K562 (cell line): ENCODE measurements at regions not wholly inside any gene's neighbourhood (a gene's known extent, or its start where the extent isn't known, plus 50 kb on each side); places are given as distances from the start of the nearest gene placed in this dataset.

ENCODE experiments used
- ATAC-seq: fragments of 200-7000 bp; cut with Tn5 transposase; 3 replicates; pipeline ENCODE4 v1.9.1; 2020; ENCODE audit warnings: moderate library complexity
- BruUV-seq: library from RNA; stranded (reverse); fragments of 400-500 nt; replicated peaks from 2 replicates; lab custom pipeline; 2021; lab: Mats Ljungman, UMichigan
- CTCF ChIA-PET: fragments of 300-600 bp; formaldehyde crosslinking; extraction: SDS; loops from one replicate; lab custom pipeline; 2021; ENCODE audit warnings: low intra/inter-chr PET ratio; lab: Yijun Ruan, JAX
- POLR2A ChIA-PET: fragments of 300-600, 350-650 bp; sonication (Branson Sonifier 250); formaldehyde crosslinking; extraction: SDS; loops from one replicate; lab custom pipeline; 2021; ENCODE audit warnings: antibody characterized with exemption, inconsistent platforms; lab: Yijun Ruan, JAX
- DNase-seq, 4 experiments: peaks; one replicate each; pipeline versions ENCODE4 v3.0.0 to v3.0.0-alpha.2; 2011 to 2018; ENCODE audit warnings: low spot score in 3 of 4, mixed read lengths in 3 of 4; ENCODE audit errors: extremely low read depth in 1 of 4
- FAIRE-seq: peaks from 2 replicates; lab custom pipeline; 2011; peaks lifted over from hg19 to GRCh38; lab: Jason Lieb, UNC
- H2AFZ ChIP-seq: 2 replicates; pipeline ENCODE4 v1.6.0; 2011; ENCODE audit warnings: low read depth, low read length, control low read depth, inconsistent platforms
- H3K27ac ChIP-seq: fragments of 200-600 bp; 3 replicates; pipeline ENCODE4 v1.8.0; 2011; ENCODE audit warnings: low read depth, mild to moderate bottlenecking, control low read depth, inconsistent platforms, low read length, moderate library complexity, mixed read lengths; ENCODE audit errors: extremely low read depth
- H3K27me3 ChIP-seq, 2 experiments: fragments of 300-600 bp in 1 of 2; 2 replicates in 1 of 2; 3 replicates in 1 of 2; pipeline versions ENCODE4 v1.6.0 to v1.8.0; 2011; ENCODE audit warnings: inconsistent platforms in 2 of 2, low read length in 2 of 2, mild to moderate bottlenecking in 1 of 2, mixed read lengths in 1 of 2, moderate library complexity in 1 of 2; ENCODE audit not compliant: control insufficient read depth in 2 of 2, insufficient read depth in 2 of 2
- H3K36me3 ChIP-seq: fragments of 300-600 bp; 3 replicates; pipeline ENCODE4 v1.8.0; 2011; ENCODE audit warnings: mild to moderate bottlenecking, low read length, inconsistent platforms; ENCODE audit not compliant: control insufficient read depth, insufficient read depth
- H3K4me1 ChIP-seq, 2 experiments: fragments of 200-600 bp in 1 of 2; replicated peaks in 1 of 2; 2 replicates in 1 of 2; 3 replicates in 1 of 2; pipeline versions ENCODE4 v1.5.1 to v1.8.0; 2011; ENCODE audit warnings: inconsistent platforms in 2 of 2, low read length in 2 of 2, mild to moderate bottlenecking in 1 of 2, mixed read lengths in 1 of 2, moderate library complexity in 1 of 2; ENCODE audit not compliant: control insufficient read depth in 2 of 2, insufficient read depth in 2 of 2
- H3K4me2 ChIP-seq: 2 replicates; pipeline ENCODE4 v1.6.1; 2011; ENCODE audit warnings: low read length, control low read depth, inconsistent platforms, mixed read lengths; ENCODE audit not compliant: insufficient read depth
- H3K4me3 ChIP-seq: fragments of 200-600 bp; sonication (generic), shearing (Covaris generic); 2 replicates; pipeline ENCODE4 v1.5.1; 2016; ENCODE audit warnings: control low read depth, inconsistent platforms
- H3K79me2 ChIP-seq: fragments of 200-600 bp; 3 replicates; pipeline ENCODE4 v1.8.0; 2011; ENCODE audit warnings: low read length, inconsistent platforms; ENCODE audit not compliant: control insufficient read depth, insufficient read depth
- H3K9ac ChIP-seq, 2 experiments: 2 replicates each; pipeline versions ENCODE4 v1.6.0 to v1.6.1; 2011; ENCODE audit warnings: low read depth in 2 of 2, low read length in 2 of 2, control low read depth in 1 of 2, inconsistent platforms in 1 of 2, mild to moderate bottlenecking in 1 of 2, mixed read lengths in 1 of 2; ENCODE audit not compliant: insufficient read depth in 1 of 2
- H3K9me1 ChIP-seq: one replicate; pipeline ENCODE4 v1.6.0; 2011; ENCODE audit warnings: inconsistent platforms, mild to moderate bottlenecking, low read length, moderate library complexity; ENCODE audit not compliant: control insufficient read depth, insufficient read depth
- H3K9me3 ChIP-seq: replicated peaks from 2 replicates; pipeline ENCODE4 v1.5.1; 2011; ENCODE audit warnings: low read depth, low read length, inconsistent platforms; ENCODE audit not compliant: control insufficient read depth, insufficient read depth
- H4K20me1 ChIP-seq: replicated peaks from 2 replicates; pipeline ENCODE4 v1.6.1; 2011; ENCODE audit warnings: low read length, inconsistent platforms, mixed read lengths; ENCODE audit not compliant: control insufficient read depth, insufficient read depth
- FOXA1 ChIP-seq: fragments of 450-650 bp; IDR thresholded peaks from 2 replicates; pipeline ENCODE4 v1.6.1; 2016; ENCODE audit warnings: mild to moderate bottlenecking, borderline replicate concordance
- KDM4B ChIP-seq, 2 experiments: fragments of 450-650 bp in 1 of 2; sonication (generic) in 1 of 2; IDR thresholded peaks; 2 replicates each; pipeline ENCODE4 v1.6.1; 2016 to 2017; ENCODE audit warnings: borderline replicate concordance in 2 of 2, antibody characterized with exemption in 1 of 2, low read depth in 1 of 2, mild to moderate bottlenecking in 1 of 2
- NR4A1 ChIP-seq, 2 experiments: fragments of 250-450 bp in 1 of 2; fragments of 450-650 bp in 1 of 2; sonication (Bioruptor Pico) in 1 of 2; IDR thresholded peaks; 2 replicates each; pipeline versions ENCODE4 v1.4.0 to v1.6.1; 2016 to 2020; ENCODE audit warnings: mild to moderate bottlenecking in 2 of 2, missing compliant biosample characterization in 1 of 2, missing genetic modification characterization in 1 of 2, moderate library complexity in 1 of 2
- PRPF4 ChIP-seq: fragments of 200-400 bp; formaldehyde crosslinking; IDR thresholded peaks from one replicate; pipeline ENCODE4 v1.6.1; 2017; ENCODE audit warnings: low read length, low read depth, mild to moderate bottlenecking; ENCODE audit not compliant: insufficient read depth, poor library complexity, severe bottlenecking
- PTTG1 ChIP-seq: fragments of 450-650 bp; IDR thresholded peaks from 2 replicates; pipeline ENCODE4 v1.6.1; 2016; ENCODE audit warnings: low read depth, mild to moderate bottlenecking, missing genetic modification characterization, missing compliant biosample characterization
- SPI1 ChIP-seq: IDR thresholded peaks from 2 replicates; pipeline ENCODE4 v1.6.1; 2011; ENCODE audit warnings: low read depth, low read length, control low read depth, borderline replicate concordance
- SRF ChIP-seq, 2 experiments: fragments of 250-450, 450-650 bp in 1 of 2; sonication (Bioruptor Pico) in 1 of 2; sonication (generic) in 1 of 2; formaldehyde crosslinking; IDR thresholded peaks; 2 replicates each; pipeline versions ENCODE4 v1.5.0 to v1.5.1; 2020 to 2022; ENCODE audit warnings: mild to moderate bottlenecking in 1 of 2, missing genetic modification reagents in 1 of 2
- TFAM ChIP-seq: fragments of 250-450 bp; sonication (Bioruptor Pico); conservative IDR thresholded peaks from 2 replicates; pipeline ENCODE4 v1.5.0; 2021; ENCODE audit warnings: mild to moderate bottlenecking, moderate library complexity
- ZBTB43 ChIP-seq: sonication (generic); formaldehyde crosslinking; IDR thresholded peaks from 2 replicates; pipeline ENCODE4 v1.8.0; 2023; ENCODE audit warnings: mild to moderate bottlenecking, missing genetic modification reagents
- ZFP30 ChIP-seq: fragments of 250-450 bp; sonication (Bioruptor Pico); IDR thresholded peaks from 2 replicates; pipeline ENCODE4 v1.8.0; 2022; ENCODE audit warnings: moderate library complexity, mild to moderate bottlenecking, inconsistent platforms, borderline replicate concordance
- ZZZ3 ChIP-seq: fragments of 450-650 bp; IDR thresholded peaks from 2 replicates; pipeline ENCODE4 v1.6.1; 2016; ENCODE audit warnings: antibody characterized with exemption, mild to moderate bottlenecking, moderate library complexity
- WGBS: fragments of 100-300 bp; shearing (Covaris generic); methylation state at CpG from one replicate; pipeline ENCODE4 v1.1.6; 2016; ENCODE audit warnings: low coverage, mixed read lengths; ENCODE audit not compliant: insufficient coverage; ENCODE audit errors: missing lambda C conversion rate; 5-methylcytosine and 5-hydroxymethylcytosine counted together
- in situ Hi-C: fragments of 300-500 bp; cut with MboI; formaldehyde crosslinking; loops from 4 replicates; pipeline ENCODE4 v1.15.0; 2018; ENCODE audit warnings: inconsistent platforms, mixed read lengths
- intact Hi-C: fragments of 100-400 bp; cut with micrococcal nuclease; formaldehyde crosslinking; loops from 2 replicates; pipeline ENCODE4 v1.14.2; 2022
- TF ChIP-seq, protein P1 (sequence below), 2 experiments: fragments of 450-650 bp; formaldehyde crosslinking in 1 of 2; IDR thresholded peaks; 2 replicates each; pipeline versions ENCODE4 v1.4.0 to v1.6.1; 2014 to 2020; ENCODE audit warnings: mild to moderate bottlenecking in 2 of 2, borderline replicate concordance in 1 of 2, low read depth in 1 of 2

DNA sequence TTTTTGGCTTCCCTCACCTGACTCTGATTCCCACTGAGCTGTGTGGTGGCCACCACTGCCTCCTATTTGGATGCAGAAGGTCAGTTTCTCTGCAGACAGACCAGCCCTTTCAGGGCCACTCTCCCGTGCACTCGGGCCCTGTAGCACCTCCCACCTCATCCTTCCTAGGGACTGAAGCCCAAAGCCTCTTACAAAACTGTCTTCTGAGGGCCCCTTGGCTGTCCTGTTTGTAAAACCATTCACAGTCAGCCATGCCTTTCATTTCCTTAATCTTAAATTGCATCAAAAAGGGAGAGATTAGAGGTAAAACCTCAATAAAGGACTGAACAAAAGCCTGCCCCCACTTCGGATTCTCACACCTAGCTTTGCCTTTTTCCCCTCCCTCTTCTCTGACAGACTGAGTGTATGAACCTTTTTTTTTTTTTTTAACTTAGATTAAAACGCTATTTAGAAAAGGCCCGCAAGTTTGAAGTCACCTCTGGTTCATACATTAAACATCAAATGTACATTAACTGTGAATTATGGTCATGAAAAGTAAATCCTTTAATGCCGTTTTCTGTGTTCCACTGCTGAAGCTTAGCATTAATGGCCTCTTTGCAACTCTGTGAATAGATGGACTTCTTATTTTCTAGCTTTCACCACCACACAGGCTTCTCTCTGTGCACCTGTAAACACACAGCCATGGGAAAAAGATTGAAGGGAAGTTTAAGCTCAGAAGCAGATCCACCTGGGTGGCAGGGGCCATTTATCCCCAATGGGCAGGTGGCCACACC, 247.2 kb upstream of the CADM1 start:
- H3K9ac ChIP-seq = no peak overlapping the region
- H3K4me3 ChIP-seq = no peak overlapping the region
- CTCF ChIA-PET = no interaction called here
- in situ Hi-C loops (no loop called here), intact Hi-C loops (no loop called here)
- no peak for FAIRE-seq
- no peak for DNase-seq
- no peaks in the 10 kb centered on the region for H3K4me1 ChIP-seq
- 0% methylated on average over 6 of the region's 6 CpGs for WGBS
- no peaks in the 10 kb centered on the region for H3K9me3 ChIP-seq
- H3K36me3 ChIP-seq = no peaks in the 10 kb centered on the region
- H3K27me3 ChIP-seq = no peaks in the 10 kb centered on the region; a peak in 1 of 5 replicates
- ATAC-seq = no peak
- POLR2A ChIA-PET = no interaction called here
- H3K4me2 ChIP-seq = no peak overlapping the region
- no peaks in the 10 kb centered on the region for H3K79me2 ChIP-seq
- no TSS peak for BruUV-seq
- H3K9me1 ChIP-seq = no peaks in the 10 kb centered on the region
- H3K27ac ChIP-seq = no peak overlapping the region
- no peaks in the 10 kb centered on the region for H4K20me1 ChIP-seq
- H2AFZ ChIP-seq = no peak overlapping the region
- no peak for TF ChIP-seq ZFP30
- TF ChIP-seq SRF (CRISPR knock-in tag; IDR thresholded peaks at IDR 0.05) = no peak
- no peak for TF ChIP-seq TFAM (CRISPR knock-in tag)
- no peak for TF ChIP-seq ZBTB43 (CRISPR knock-in tag)
- no peak for TF ChIP-seq PRPF4
- no peak for TF ChIP-seq FOXA1
- no peak for TF ChIP-seq ZZZ3
- TF ChIP-seq NR4A1 (CRISPR knock-in tag; IDR thresholded peaks at IDR 0.05) = no peak
- no peak for TF ChIP-seq NR4A1 (tag; IDR thresholded peaks at IDR 0.05)
- no peak for TF ChIP-seq KDM4B (IDR thresholded peaks at IDR 0.05; ENCODE audit: borderline replicate concordance in 2 of 2, low read depth in 1 of 2)
- TF ChIP-seq, protein P1, sequence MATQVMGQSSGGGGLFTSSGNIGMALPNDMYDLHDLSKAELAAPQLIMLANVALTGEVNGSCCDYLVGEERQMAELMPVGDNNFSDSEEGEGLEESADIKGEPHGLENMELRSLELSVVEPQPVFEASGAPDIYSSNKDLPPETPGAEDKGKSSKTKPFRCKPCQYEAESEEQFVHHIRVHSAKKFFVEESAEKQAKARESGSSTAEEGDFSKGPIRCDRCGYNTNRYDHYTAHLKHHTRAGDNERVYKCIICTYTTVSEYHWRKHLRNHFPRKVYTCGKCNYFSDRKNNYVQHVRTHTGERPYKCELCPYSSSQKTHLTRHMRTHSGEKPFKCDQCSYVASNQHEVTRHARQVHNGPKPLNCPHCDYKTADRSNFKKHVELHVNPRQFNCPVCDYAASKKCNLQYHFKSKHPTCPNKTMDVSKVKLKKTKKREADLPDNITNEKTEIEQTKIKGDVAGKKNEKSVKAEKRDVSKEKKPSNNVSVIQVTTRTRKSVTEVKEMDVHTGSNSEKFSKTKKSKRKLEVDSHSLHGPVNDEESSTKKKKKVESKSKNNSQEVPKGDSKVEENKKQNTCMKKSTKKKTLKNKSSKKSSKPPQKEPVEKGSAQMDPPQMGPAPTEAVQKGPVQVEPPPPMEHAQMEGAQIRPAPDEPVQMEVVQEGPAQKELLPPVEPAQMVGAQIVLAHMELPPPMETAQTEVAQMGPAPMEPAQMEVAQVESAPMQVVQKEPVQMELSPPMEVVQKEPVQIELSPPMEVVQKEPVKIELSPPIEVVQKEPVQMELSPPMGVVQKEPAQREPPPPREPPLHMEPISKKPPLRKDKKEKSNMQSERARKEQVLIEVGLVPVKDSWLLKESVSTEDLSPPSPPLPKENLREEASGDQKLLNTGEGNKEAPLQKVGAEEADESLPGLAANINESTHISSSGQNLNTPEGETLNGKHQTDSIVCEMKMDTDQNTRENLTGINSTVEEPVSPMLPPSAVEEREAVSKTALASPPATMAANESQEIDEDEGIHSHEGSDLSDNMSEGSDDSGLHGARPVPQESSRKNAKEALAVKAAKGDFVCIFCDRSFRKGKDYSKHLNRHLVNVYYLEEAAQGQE (IDR thresholded peaks at IDR 0.05; ENCODE audit: borderline replicate concordance) = no peak
- TF ChIP-seq, protein P1 (CRISPR knock-in tag; IDR thresholded peaks at IDR 0.05; ENCODE audit: low read depth) = no peak
- TF ChIP-seq PTTG1 (tag) = no peak
- TF ChIP-seq SPI1 = no peak
